SJCRH30 (cell line): ENCODE measurements at regions not wholly inside any gene's neighbourhood (a gene's known extent, or its start where the extent isn't known, plus 50 kb on each side); places are given as distances from the start of the nearest gene placed in this dataset.

Experiments
- DNase-seq, 2 experiments: peaks; one replicate each; pipeline ENCODE4 v3.0.0-alpha.2; 2015 to 2020
- H3K27ac ChIP-seq: fragments of 250-450 bp; sonication (Bioruptor Pico); 2 replicates; pipeline ENCODE4 v1.5.1; 2020; ENCODE audit warnings: mild to moderate bottlenecking, moderate library complexity
- H3K27me3 ChIP-seq: fragments of 250-450 bp; sonication (Bioruptor Pico); 2 replicates; pipeline ENCODE4 v1.5.1; 2020; ENCODE audit warnings: mild to moderate bottlenecking, moderate library complexity
- H3K36me3 ChIP-seq: fragments of 250-450 bp; sonication (Bioruptor Pico); 2 replicates; pipeline ENCODE4 v1.5.1; 2020; ENCODE audit warnings: mild to moderate bottlenecking, moderate library complexity
- H3K4me1 ChIP-seq: fragments of 250-450 bp; sonication (Bioruptor Pico); 2 replicates; pipeline ENCODE4 v1.5.1; 2020; ENCODE audit warnings: mild to moderate bottlenecking, moderate library complexity
- H3K4me3 ChIP-seq: fragments of 250-450 bp; sonication (Bioruptor Pico); 2 replicates; pipeline ENCODE4 v1.5.1; 2020; ENCODE audit warnings: mild to moderate bottlenecking, moderate library complexity
- H3K9me3 ChIP-seq: fragments of 250-450 bp; sonication (Bioruptor Pico); replicated peaks from 2 replicates; pipeline ENCODE4 v1.5.1; 2020; ENCODE audit warnings: mild to moderate bottlenecking, moderate library complexity

DNA sequence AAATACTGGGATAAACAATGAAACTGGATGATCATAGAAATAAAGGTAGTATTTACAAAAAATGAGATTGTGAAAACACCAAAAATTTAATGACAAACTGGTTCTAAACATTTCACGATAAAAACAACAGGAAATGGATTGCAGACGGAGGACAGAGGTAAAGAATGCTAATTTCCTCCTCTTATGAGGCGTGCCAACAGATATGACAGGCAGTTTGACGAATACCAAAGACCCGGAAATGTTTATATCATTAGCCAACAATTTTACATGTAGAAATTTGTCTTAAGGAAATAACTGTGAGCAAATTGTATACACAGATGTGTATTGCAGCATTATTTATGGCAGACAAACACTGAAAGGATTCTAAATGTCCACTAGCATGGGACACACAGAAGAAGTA lies 162.0 kb upstream of the MGMT start:
- H3K27ac ChIP-seq, result no peak overlapping the region
- no peaks in the 10 kb centered on the region for H3K9me3 ChIP-seq
- H3K36me3 ChIP-seq, result no peaks in the 10 kb centered on the region
- H3K27me3 ChIP-seq, result no peaks in the 10 kb centered on the region
- no peaks in the 10 kb centered on the region for H3K4me1 ChIP-seq
- no peak overlapping the region for H3K4me3 ChIP-seq
- no peak for DNase-seq

DNA sequence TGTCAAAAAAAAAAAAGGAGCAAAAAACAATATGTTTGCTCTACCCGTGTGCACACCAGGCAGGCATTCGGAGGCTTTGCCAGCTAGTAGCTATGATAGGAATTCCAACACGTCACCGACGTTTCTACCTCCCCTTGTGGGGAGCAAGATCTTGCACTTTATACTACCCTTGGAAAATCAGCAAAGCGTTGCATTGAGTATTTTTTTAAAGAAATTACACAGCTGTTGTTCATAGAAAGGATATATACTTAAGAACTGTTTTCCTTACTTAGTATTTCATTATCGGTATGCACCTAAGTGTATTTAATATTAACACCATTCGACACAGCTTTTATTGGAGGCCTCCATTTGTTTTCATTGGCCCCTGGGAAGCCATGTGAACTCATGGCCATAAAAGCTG lies 159.9 kb upstream of the MGMT start:
- no peaks in the 10 kb centered on the region for H3K9me3 ChIP-seq
- H3K4me1 ChIP-seq, result no peaks in the 10 kb centered on the region
- no peaks in the 10 kb centered on the region for H3K36me3 ChIP-seq
- no peak overlapping the region for H3K4me3 ChIP-seq
- H3K27me3 ChIP-seq, result no peaks in the 10 kb centered on the region
- no peak for DNase-seq
- no peak overlapping the region for H3K27ac ChIP-seq

DNA sequence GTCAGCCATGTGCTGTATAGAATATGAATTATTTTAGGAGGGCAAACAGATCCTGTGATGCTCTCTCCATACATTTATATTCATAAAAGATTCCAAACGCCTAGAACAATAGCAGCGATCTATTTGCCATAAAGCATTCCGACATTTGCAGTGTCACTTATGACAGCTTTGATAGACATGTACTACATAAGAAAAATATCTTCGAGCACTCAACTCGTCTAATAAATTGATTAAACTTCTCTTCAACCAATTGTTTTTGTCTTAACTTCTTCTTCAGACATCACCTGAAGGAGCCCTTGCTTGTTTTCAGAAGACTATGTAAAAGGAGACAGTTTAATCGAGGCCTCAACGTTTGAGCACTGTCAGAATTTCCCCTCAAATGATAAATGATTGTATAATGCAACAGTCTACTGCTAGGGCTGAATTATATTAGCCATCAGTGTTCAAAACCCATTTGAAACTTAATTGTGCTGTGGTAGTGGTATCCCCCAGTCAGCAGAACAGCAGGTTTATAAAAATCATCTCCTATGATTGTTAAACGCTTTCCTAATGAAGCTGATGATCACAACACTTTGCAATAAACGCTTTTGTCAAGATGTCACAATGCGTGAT lies 158.0 kb upstream of the MGMT start:
- Histone ChIP-seq H3K27me3 (no peaks in the 10 kb centered on the region), H3K4me1 (no peaks in the 10 kb centered on the region), H3K27ac (no peak overlapping the region), H3K4me3 (no peak overlapping the region), H3K9me3 (no peaks in the 10 kb centered on the region), H3K36me3 (no peaks in the 10 kb centered on the region)
- no peak for DNase-seq

DNA sequence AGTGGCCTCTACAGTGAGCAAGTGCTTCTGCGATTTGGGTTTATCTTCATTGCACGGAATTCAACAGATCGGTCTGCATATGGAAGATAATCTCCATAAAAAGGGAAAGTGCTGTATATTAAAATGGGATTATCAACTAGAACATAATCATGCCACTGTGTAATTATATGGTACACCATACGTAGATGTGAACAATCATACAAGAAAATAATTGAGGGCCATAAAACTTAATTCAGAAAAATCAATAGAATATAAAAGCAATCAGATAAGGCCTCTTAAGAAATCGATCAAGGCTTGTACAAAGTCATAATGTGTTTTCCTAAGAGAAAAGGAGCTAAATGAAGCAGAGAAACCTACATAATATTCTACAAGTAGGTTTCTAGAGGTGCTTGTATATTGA lies 157.5 kb upstream of the MGMT start:
- H3K4me1 ChIP-seq, result no peaks in the 10 kb centered on the region

DNA sequence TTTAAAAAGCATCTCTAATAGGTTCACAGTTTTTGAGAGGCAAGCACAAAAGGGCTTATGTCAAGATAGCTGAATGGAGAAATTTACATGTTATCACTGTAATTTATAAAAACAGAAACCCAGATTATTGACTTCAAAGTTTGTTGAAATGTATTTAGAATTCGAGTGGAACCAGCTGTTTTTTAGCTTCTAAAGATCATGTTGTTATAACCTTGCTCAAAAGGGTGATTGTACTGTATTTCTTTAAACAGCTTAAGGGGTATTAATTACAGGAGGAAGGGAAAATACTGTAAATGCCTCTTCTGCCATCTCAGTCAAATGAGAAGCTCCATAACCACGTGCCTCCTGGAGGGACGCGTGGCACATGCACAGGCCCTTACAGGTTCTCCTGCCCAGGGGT lies 156.2 kb upstream of the MGMT start:
- DNase-seq, result no peak
- Histone ChIP-seq H3K4me3 (no peak overlapping the region), H3K4me1 (no peaks in the 10 kb centered on the region), H3K27ac (no peak overlapping the region), H3K9me3 (no peaks in the 10 kb centered on the region), H3K36me3 (no peaks in the 10 kb centered on the region), H3K27me3 (no peaks in the 10 kb centered on the region)

More for the DNA sequence above, 157.5 kb upstream of the MGMT start:
- H3K27ac ChIP-seq, result no peak overlapping the region
- no peaks in the 10 kb centered on the region for H3K27me3 ChIP-seq
- DNase-seq, result no peak
- no peaks in the 10 kb centered on the region for H3K36me3 ChIP-seq
- H3K4me3 ChIP-seq, result no peak overlapping the region
- no peaks in the 10 kb centered on the region for H3K9me3 ChIP-seq

DNA sequence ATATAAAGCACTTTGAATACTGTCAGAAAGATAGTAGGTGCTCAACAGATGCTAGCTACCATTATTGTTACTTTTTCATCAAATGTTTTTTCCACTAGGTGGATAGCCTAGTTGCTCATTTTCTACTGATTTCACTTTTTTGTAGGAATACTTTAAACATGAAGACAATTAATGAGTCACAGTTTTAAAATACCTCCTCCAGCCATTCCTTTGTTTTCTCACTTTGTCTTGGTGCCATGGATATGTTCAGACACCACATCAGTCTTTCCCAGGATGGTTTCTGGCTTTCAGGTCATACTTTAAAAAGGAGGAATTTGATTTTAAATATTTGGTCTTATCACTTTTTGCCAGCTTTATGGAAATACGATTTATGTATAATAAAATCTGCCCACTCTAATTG lies 147.1 kb upstream of the MGMT start:
- Histone ChIP-seq H3K4me1 (no peaks in the 10 kb centered on the region), H3K9me3 (no peaks in the 10 kb centered on the region), H3K36me3 (no peaks in the 10 kb centered on the region), H3K27ac (no peak overlapping the region), H3K4me3 (no peak overlapping the region), H3K27me3 (no peaks in the 10 kb centered on the region)
- DNase-seq, result no peak

DNA sequence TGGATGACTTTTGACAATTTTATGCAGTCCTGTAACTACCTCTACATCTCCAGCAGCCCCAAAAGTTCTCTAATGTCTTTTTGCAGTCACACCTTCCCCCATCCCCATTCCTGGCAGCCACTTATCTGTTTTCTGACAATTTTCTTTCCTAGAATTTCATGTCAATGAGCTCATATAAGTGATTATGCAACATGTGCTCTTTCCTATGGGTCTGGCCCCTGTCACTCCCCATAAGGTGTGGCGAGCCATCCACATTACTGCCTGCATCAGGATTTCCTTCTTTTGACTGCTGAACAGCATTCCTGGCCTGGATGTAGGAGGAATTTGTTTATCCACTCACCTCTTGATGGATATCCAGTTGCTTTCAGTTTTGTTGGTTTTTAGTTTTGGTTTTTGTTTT lies 146.7 kb upstream of the MGMT start:
- Histone ChIP-seq H3K9me3 (no peaks in the 10 kb centered on the region), H3K4me1 (no peaks in the 10 kb centered on the region), H3K27ac (no peak overlapping the region), H3K27me3 (no peaks in the 10 kb centered on the region), H3K36me3 (no peaks in the 10 kb centered on the region), H3K4me3 (no peak overlapping the region)
- no peak for DNase-seq

DNA sequence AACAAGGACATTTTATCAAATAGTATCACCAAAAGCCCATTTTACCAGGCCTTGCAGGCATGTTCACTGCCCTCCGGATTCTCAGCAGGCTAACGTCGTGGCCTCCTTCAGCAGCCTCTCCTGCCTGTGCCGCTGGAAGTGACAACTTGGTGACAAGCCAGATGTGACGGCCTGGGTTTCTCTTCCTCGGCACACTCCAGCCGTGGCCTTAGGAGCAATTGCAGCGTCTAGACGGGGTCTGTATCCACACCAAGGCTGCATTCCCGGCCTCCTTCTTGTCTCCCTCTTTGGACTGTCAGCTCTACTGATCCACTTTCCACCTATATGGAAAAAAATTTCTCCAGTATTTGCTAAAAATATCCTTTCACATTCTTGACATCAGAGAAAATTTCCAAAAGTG lies 145.3 kb upstream of the MGMT start:
- DNase-seq, result no peak
- Histone ChIP-seq H3K27ac (no peak overlapping the region), H3K9me3 (no peaks in the 10 kb centered on the region), H3K4me1 (no peaks in the 10 kb centered on the region), H3K36me3 (no peaks in the 10 kb centered on the region), H3K27me3 (no peaks in the 10 kb centered on the region), H3K4me3 (no peak overlapping the region)

DNA sequence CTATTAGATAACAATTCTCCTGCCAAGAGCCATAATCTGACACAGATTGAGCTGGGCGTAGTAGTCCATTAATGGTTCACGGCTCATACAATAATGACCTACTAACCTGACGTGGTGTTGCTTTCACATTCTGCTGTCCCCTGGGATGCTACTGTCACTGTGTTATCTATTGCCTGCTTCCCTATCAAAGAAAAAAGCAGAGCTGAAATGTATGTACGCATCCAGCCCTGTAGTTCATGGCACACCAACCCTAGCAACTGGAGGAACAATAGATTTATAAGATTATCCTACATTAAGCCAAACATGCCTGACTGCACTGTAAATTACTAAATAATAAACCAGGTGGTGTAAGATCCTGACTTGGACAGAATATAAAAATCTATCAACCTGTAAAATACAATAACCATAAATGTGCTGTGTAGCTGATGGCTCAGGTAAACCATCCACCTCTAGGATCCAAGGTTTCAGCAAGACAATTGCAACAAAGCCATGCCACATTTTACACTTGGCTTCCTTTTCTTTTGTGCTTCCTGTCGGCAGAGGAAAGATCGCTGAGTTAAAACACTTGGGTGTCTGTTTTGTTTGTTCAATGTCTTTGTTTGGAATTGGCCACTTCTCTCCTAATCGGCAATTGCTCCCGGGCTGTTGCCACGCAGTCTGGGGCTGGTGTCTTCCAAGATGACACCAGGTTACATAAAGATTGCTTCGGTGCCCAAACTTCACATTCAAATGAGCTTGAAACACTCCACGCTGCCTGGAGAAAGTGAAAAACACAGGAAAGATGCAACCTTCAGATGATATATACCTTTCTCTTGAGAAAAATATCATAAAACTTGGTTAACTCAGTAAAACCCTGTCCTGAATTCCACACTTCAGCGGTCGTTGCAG lies 143.9 kb upstream of the MGMT start:
- no peaks in the 10 kb centered on the region for H3K27me3 ChIP-seq
- no peak for DNase-seq
- H3K4me3 ChIP-seq, result no peak overlapping the region

DNA sequence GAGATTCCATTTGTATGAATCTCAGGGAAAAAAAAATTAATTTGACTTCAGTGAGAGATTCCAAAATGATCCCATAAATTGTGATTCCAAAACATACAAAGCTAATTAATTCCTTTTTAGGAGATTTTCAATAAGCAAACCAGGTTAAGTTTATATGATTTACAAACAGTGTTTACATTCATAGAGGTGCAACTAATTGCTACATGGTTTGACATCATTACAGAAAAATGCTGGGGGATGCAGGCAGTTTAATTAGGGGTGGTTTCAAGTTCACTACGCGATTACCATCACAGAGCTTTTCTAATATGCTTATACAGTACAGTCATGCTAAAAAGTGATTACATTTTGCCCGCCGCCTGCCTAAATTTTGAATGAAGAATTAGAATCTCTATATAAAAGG lies 143.2 kb upstream of the MGMT start:
- no peaks in the 10 kb centered on the region for H3K9me3 ChIP-seq
- no peaks in the 10 kb centered on the region for H3K27me3 ChIP-seq
- no peak overlapping the region for H3K27ac ChIP-seq
- H3K36me3 ChIP-seq, result no peaks in the 10 kb centered on the region
- H3K4me1 ChIP-seq, result no peaks in the 10 kb centered on the region
- no peak overlapping the region for H3K4me3 ChIP-seq
- no peak for DNase-seq

More for the DNA sequence above, 143.9 kb upstream of the MGMT start:
- no peaks in the 10 kb centered on the region for H3K9me3 ChIP-seq
- no peaks in the 10 kb centered on the region for H3K4me1 ChIP-seq
- no peaks in the 10 kb centered on the region for H3K36me3 ChIP-seq
- no peak overlapping the region for H3K27ac ChIP-seq

DNA sequence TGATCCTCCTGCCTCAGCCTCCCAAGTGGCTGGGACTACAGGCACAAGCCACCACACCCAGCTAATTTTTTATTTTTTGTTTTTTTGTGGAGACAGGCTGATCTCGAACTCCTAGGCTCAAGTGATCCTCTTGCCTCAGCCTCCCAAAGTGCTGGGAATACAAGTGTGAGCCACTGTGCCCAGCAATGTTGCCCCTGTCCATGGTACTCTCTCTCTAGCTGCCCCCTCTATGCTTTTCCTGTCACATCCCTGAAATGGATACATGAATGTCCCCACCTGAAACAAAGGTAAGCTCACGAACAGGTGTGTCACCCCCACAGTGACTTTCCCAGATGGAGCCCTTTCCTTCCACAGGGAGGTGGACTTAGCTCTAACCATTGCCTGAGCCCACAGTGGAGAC lies 141.1 kb upstream of the MGMT start:
- no peaks in the 10 kb centered on the region for H3K27me3 ChIP-seq
- no peak overlapping the region for H3K4me3 ChIP-seq
- DNase-seq, result no peak
- H3K4me1 ChIP-seq, result no peaks in the 10 kb centered on the region
- H3K9me3 ChIP-seq, result no peaks in the 10 kb centered on the region
- no peaks in the 10 kb centered on the region for H3K36me3 ChIP-seq
- no peak overlapping the region for H3K27ac ChIP-seq

DNA sequence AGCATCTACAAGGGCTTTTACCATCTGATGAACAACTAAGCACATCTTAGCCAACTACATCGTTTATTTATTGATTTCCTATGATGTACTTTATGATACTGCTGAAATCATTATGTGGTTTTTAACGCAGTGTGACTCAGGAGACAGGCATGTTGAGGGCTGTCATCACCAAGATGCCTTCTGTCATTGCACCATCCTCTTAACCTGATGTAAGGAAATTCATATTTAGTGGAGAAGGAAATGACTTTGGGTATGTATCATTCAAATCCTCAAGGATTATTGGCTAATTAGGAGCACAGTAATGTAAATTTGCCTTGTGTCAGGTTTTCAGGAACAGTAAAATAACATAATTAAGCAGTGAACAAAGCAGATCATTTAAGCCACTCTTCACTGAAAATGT lies 138.5 kb upstream of the MGMT start:
- no peak for DNase-seq
- H3K4me1 ChIP-seq, result no peaks in the 10 kb centered on the region
- H3K9me3 ChIP-seq, result no peaks in the 10 kb centered on the region

DNA sequence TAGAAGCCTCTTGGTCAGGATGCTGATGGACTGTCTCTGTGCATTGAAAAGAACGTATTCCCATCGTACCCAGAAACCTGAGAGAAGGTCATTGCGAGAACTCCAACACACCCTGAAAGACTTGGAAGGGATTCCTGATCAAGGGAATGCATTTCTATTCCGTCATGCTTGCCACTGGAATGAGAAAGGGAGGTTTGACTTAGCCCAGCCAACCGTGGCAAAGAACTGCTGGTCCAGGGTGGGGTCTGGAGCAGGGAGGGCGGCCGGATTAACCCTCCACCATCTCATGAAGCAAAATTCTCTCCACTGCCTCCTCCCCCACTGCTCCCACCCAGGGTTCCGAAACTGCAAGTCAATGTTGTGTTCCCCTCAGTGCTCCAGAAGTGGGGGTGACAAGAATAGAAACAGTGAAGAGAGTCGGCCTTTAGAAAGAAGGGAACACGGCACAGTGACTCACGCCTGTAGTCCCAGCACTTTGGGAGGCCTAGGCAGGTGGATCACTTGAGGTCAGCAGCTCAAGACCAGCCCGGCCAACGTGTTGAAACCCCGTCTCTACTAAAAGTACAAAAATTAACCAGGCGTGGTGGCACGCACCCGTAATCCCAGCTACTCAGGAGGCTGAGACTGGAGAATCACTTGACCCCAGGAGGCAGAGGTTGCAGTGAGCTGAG lies 137.5 kb upstream of the MGMT start:
- no peak for DNase-seq
- no peak overlapping the region for H3K4me3 ChIP-seq
- H3K27me3 ChIP-seq, result no peaks in the 10 kb centered on the region
- H3K9me3 ChIP-seq, result no peaks in the 10 kb centered on the region
- H3K27ac ChIP-seq, result no peak overlapping the region
- H3K4me1 ChIP-seq, result no peaks in the 10 kb centered on the region
- H3K36me3 ChIP-seq, result no peaks in the 10 kb centered on the region

More for the DNA sequence above, 138.5 kb upstream of the MGMT start:
- no peak overlapping the region for H3K27ac ChIP-seq
- no peak overlapping the region for H3K4me3 ChIP-seq
- no peaks in the 10 kb centered on the region for H3K36me3 ChIP-seq
- H3K27me3 ChIP-seq, result no peaks in the 10 kb centered on the region

DNA sequence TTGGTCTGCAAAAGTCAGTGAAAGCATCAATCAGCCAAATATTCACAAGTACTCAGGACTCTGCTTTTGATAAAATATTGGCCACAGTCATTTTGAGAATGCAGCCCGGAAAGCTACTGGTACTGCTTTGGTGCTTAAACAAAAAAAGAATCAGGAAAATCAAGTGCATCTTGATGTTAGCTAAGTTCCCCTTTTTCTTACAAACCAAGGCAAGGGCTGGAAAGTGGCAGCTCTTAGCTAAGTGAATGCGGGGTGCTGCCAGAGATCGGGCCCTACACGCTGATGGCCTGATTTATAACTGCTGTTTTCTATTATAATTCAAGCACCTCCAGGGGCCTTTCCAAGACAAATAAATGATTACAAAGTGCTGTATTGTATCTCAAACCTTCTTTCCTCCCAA lies 136.8 kb upstream of the MGMT start:
- Histone ChIP-seq H3K4me3 (no peak overlapping the region), H3K27ac (no peak overlapping the region), H3K27me3 (no peaks in the 10 kb centered on the region), H3K4me1 (no peaks in the 10 kb centered on the region), H3K9me3 (no peaks in the 10 kb centered on the region), H3K36me3 (no peaks in the 10 kb centered on the region)
- DNase-seq, result no peak

DNA sequence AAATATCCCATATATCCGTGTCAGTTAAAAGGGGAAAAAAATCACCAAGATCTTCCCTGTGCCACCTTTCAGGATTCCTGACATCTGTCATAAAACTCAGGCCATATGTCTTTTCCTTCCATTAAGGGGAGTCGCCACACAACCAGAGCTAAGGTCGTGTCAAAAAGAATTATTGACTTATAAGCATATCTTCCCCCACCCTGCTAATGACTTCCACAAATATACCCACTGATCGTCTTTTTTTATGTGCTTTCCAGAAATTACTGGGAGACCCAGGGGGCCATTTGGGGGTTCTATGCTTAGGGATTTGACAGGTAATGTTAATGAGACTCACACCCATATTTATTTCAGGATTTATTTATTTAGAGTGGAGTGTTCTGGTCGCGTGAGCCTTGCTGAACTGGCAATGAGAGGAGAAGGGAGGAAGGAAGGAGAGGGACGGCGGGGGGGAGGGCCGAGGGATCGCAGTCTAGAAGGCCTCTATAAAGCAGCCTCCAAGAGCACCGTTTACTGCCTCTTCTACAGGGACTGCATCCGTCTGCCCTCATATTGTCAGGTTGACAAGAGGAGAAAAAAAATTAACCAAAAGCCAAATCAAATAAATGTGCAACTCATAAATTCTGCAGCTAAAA lies 135.7 kb upstream of the MGMT start:
- Histone ChIP-seq H3K4me1 (no peaks in the 10 kb centered on the region), H3K27ac (no peak overlapping the region), H3K9me3 (no peaks in the 10 kb centered on the region), H3K4me3 (no peak overlapping the region), H3K36me3 (no peaks in the 10 kb centered on the region), H3K27me3 (no peaks in the 10 kb centered on the region)
- DNase-seq, result no peak
